Lower leg skin (tissue), 4 donors: ENCODE measurements at regions not wholly inside any gene's neighbourhood (a gene's known extent, or its start where the extent isn't known, plus 50 kb on each side); places are given as distances from the start of the nearest gene placed in this dataset.

Experiments
- DNase-seq, 2 donors: peaks; one replicate each; pipeline ENCODE4 v3.0.0-alpha.2; 2019; ENCODE audit warnings: low spot score in 2 of 2
- H3K4me3 ChIP-seq: fragments of 200-600 bp; sonication (generic); 2 replicates; pipeline ENCODE4 v1.5.1; 2017; ENCODE audit warnings: mild to moderate bottlenecking, low read depth; ENCODE audit not compliant: poor library complexity, severe bottlenecking
- CTCF ChIP-seq, 3 donors: fragments of 450-650 bp; IDR thresholded peaks; one replicate each; pipeline ENCODE4 v1.5.1; 2016; ENCODE audit warnings: antibody characterized with exemption in 3 of 3, mild to moderate bottlenecking in 3 of 3, moderate library complexity in 2 of 3
- POLR2A ChIP-seq, 2 donors: fragments of 450-650 bp; IDR thresholded peaks; one replicate each; pipeline ENCODE4 v1.6.1; 2016 to 2017; ENCODE audit warnings: antibody characterized with exemption in 2 of 2, mild to moderate bottlenecking in 1 of 2, moderate library complexity in 1 of 2
- WGBS, 2 donors: methylation state at CpG; one replicate each; pipeline ENCODE4 v1.1.5; 2018; 5-methylcytosine and 5-hydroxymethylcytosine counted together
- intact Hi-C: fragments of 100-400 bp; cut with DNase I; formaldehyde crosslinking; loops from one replicate; pipeline ENCODE4 v1.15.0; 2023; ENCODE audit warnings: low total_unique reads

- no peak overlapping the region for H3K4me3 ChIP-seq
- intact Hi-C loops, result no loop called here
- WGBS, 2 donors, result 85 to 90% methylated on average over 1 to 2 of the region's 3 CpGs
Observed at GRCh38 chr9:89718176-89718575, 113.4 kb downstream of the GADD45G start.

GRCh38 chr9:89718651-89719050 is 113.8 kb downstream of the GADD45G start:
- intact Hi-C loops, result no loop called here
- 76 to 83% methylated on average over 4 of the region's 4 CpGs for WGBS, 2 donors
- H3K4me3 ChIP-seq, result no peak overlapping the region
- TF ChIP-seq POLR2A (IDR thresholded peaks at IDR 0.05) (no peak), CTCF (IDR thresholded peaks at IDR 0.05) (no peak)
- DNase-seq, result no peak

More at GRCh38 chr9:89718176-89718575, 113.4 kb downstream of the GADD45G start:
- TF ChIP-seq POLR2A (IDR thresholded peaks at IDR 0.05) (no peak), CTCF (IDR thresholded peaks at IDR 0.05) (no peak)
- DNase-seq, result no peak

- WGBS, 2 donors, result 73 to 84% methylated on average over 4 of the region's 4 CpGs
- intact Hi-C loops, result no loop called here
- TF ChIP-seq CTCF (IDR thresholded peaks at IDR 0.05) (no peak), POLR2A (IDR thresholded peaks at IDR 0.05) (no peak)
- no peak overlapping the region for H3K4me3 ChIP-seq
- DNase-seq, result no peak
Observed at GRCh38 chr9:89719202-89719601, 114.4 kb downstream of the GADD45G start.

- intact Hi-C loops, result no loop called here
- 69 to 79% methylated on average over 4 of the region's 4 CpGs for WGBS, 2 donors
Observed at GRCh38 chr9:89720696-89721175, 115.9 kb downstream of the GADD45G start.

GRCh38 chr9:89721176-89721700 is 116.4 kb downstream of the GADD45G start:
- intact Hi-C loops, result no loop called here
- no peak for DNase-seq
- WGBS, 2 donors, result 91 to 92% methylated on average over 4 of the region's 4 CpGs
- TF ChIP-seq POLR2A (IDR thresholded peaks at IDR 0.05) (no peak), CTCF (IDR thresholded peaks at IDR 0.05) (no peak)
- no peak overlapping the region for H3K4me3 ChIP-seq

More at GRCh38 chr9:89720696-89721175, 115.9 kb downstream of the GADD45G start:
- no peak for TF ChIP-seq CTCF (IDR thresholded peaks at IDR 0.05)
- no peak for TF ChIP-seq POLR2A (IDR thresholded peaks at IDR 0.05)
- DNase-seq, result no peak
- no peak overlapping the region for H3K4me3 ChIP-seq

GRCh38 chr9:89721971-89722530 is 117.2 kb downstream of the GADD45G start:
- WGBS, 2 donors, result 89 to 96% methylated on average over 7 to 9 of the region's 9 CpGs
- intact Hi-C loops, result no loop called here
- DNase-seq, result no peak
- H3K4me3 ChIP-seq, result no peak overlapping the region
- TF ChIP-seq POLR2A (IDR thresholded peaks at IDR 0.05) (no peak), CTCF (IDR thresholded peaks at IDR 0.05) (no peak)
